ENCODE measurements at regions not wholly inside any gene's neighbourhood (a gene's known extent, or its start where the extent isn't known, plus 50 kb on each side); places are given as distances from the start of the nearest gene placed in this dataset.
"Not testable (repeated sequence)": the region's sequence is repeated elsewhere in the genome, so short reads cannot be mapped to it uniquely, and the experiment has no call there.

DNA sequence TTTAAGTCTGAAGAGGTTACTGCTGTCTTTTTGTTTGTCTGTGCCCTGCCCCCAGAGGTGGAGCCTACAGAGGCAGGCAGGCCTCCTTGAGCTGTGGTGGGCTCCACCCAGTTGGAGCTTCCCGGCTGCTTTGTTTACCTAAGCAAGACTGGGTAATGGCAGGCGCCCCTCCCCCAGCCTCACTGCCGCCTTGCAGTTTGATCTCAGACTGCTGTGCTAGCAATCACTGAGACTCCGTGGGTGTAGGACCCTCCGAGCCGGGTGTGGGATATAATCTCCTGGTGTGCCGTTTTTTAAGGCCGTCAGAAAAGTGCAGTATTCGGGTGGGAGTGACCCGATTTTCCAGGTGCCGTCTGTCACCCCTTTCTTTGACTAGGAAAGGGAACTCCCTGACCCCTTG is 499.3 kb upstream of the GRAMD2B start:
- DNase-seq (ENCODE audit: low spot score), result not testable (repeated sequence)

DNA sequence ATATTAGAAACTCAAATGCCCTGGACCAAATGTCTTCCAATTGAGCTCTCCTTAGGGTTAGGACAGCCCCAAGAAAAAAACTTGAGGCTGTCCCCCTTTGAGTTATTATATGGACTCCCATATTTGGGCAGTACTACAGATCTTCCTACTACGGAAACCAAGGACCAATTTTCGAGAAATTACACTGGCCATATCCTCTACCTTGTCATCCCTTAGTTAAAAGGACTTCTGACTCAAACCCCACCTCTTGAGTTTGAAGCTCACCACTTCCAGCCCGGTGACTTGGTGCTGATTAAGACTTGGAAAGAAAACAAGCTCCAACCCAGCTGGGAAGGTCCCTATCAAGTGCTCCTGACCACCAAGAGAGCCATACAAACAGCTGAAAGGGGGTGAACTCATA is 497.0 kb upstream of the GRAMD2B start:
- DNase-seq (ENCODE audit: low spot score), result no peak

DNA sequence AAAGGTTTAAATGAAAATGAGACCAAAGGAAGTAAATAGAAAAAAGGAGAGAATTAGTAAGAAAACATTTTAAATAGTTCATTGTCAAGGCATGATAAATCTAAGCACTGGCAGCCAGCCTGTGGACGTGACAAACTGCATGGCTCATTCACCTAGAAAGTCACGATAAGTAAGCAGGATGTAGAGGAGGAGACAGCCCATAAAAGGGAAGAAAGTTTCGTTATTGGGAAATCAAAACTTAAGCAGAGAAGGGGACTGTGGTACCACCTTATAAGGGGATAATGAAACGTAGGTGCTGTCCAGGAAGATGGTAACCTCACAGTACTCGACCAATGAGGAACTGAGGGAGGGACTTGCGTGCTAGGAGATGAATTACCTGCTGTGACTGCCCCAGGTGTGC is 494.5 kb upstream of the GRAMD2B start:
- no peak for DNase-seq (ENCODE audit: low spot score)

DNA sequence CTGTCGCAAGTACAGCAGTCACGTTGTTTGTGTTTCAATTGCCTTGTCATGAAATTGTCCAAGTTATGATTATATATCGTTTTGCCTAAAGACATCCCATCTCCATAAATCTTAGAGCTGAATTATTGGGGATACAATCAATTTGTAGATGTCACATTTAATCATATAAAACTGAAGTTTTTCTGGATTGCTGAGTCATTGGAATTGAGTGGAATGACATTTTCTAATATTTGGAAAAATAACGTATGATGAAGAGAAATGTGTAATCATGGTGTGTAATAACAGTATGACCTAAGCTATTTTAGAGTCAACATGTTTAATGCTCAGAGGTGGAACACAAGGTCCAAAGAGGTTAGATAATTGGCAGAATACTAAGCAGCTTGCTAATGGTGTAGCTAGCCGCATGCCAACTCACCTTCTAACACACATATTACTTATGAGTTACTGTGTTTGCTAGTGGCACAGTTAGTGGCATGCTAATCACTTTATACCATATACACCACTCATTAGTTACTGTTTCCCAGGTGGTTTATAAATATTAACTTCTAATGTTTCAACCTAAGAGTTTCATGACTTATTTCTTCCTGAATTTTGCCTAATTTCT is 473.1 kb upstream of the GRAMD2B start:
- DNase-seq (ENCODE audit: low spot score), result no peak

DNA sequence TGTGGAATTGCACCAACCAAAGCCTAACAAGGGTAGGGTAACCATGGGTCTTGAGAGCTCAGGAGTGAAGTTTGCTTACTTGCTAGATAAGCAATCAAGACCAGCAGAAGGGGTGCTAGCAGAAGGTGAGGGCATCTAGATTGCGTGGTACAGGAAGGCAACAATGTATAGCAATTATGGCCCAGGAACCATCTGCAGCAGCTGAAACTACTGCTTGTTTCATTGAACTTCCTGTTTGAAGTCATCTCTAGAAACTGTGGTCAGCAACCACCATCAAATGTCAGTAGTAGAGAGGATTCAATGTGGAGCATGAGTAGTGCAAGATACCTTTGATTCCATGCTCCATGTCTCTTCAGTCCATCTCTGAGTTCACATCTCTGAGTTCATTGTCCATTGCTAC is 462.1 kb upstream of the GRAMD2B start:
- no peak for DNase-seq (ENCODE audit: low spot score)

DNA sequence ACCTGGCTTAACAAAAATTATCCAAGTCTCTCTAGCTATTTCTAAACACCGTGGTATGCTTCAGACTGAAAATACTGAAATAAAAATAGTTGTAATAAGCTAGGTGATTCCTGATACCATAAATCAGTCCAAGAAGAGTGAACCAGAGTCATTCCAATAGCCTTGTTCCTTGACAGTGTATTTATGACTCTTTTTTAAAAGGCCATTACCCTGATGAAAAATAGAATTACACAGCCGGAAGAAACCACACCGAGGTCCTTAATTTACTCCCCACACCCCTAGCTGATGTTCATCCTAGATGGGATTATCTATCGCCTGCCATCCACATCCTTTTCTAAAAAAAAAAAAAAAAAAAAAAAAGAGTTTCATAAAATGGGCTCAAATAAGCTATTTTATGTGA is 457.6 kb upstream of the GRAMD2B start:
- DNase-seq (ENCODE audit: low spot score), result no peak

DNA sequence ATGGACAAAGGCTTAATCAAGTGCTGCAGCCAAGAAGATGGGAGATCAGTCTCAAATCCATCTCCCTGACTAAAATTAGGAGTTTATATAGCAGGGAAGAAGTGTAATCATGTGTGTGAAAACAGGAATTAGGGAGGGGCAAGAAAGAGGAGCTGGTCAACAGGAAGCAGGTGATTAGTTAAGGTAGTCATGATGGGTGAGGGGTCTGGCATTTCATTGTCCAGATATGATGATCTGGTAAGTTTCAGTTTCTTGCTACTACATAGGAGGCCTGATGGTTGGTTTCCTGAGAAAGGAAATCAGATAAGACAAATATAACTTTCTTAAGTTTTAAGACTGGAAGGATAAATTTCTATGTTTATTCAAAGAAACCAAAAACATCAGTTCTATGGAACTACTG is 455.6 kb upstream of the GRAMD2B start:
- no peak for DNase-seq (ENCODE audit: low spot score)

DNA sequence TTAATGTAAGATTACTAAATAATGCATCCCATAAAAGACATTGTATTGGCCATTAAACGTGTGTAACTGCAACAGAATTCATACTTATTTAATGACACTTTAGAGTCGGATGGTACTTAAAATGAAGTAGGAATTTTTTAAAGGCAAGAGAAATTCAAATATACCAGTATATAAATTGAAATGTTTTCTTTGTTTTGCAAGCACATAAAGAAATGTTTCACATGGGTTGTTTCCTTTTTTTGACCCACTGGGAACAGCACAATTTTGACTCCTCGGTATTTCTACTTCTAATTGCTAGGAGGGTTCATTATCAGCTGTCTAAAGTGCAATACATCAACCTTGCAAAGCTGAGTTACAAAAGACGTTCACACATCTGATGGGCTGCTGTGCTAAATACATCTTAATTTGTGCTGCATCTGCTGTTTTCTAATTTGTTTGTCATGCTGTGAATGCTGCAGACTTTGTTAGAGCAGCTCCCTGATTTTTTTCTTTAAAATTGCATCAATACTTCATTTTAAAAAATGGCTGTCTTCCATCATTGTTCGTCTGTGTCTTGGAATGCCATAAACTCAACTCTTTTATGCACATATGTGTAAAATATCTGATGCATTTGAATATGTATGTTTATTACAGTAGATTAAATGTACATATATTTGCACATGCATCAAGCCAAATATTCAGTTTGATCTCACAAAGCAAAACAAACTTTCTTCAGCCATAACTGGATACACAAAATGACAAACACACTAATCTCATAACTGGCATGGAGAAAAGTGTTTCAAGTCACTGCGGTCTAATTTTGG is 454.0 kb upstream of the GRAMD2B start:
- DNase-seq (ENCODE audit: low spot score), result no peak

DNA sequence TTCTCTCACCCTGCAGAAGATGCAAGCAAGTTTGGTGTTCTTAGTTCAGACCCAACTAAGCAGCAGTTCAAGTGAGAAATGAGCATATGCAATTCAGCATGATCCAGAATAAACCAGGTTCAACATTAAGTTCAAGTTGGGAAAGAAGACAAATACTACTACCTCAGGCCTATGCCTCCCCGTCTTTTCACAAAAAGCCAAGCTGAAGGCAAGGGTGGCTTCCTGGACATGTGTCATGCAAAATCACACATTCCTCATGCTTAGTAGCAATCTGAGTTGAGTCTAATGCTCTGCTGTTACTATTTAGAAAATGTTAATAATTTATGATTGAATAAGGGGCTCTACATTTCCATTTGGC is 453.4 kb upstream of the GRAMD2B start:
- DNase-seq (ENCODE audit: low spot score), result no peak

DNA sequence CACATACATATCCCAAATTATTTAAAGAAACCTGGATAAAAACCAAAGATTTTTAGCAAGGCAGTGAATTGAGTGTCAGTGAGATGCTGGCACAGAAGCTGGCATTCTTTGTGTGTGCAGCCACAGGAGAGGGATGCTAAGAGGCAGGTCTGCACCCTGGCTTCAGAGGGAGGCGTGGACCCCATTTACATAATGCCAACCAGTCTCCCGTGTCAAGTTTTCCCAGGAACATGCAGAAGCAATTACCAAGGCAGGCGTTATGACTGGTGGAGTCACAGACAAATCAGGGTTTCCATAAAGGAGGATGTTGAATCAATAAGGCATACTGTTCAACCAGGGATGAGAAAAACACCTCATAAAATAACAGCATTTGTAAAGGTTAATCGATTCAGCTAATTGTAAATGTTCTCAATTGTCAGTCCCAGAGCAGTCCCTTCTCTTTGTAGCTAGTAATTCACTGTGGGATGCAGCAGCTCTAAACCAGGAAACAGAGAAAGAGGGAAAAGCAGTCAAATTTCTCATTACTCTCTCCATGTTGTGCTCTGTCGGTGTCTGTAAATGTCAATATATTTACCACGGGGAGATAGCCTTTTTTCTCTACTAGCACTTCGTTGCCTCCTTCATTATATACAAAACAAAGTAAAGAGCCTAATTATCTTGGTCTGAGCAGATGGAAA is 452.4 kb upstream of the GRAMD2B start:
- DNase-seq (ENCODE audit: low spot score), result no peak

DNA sequence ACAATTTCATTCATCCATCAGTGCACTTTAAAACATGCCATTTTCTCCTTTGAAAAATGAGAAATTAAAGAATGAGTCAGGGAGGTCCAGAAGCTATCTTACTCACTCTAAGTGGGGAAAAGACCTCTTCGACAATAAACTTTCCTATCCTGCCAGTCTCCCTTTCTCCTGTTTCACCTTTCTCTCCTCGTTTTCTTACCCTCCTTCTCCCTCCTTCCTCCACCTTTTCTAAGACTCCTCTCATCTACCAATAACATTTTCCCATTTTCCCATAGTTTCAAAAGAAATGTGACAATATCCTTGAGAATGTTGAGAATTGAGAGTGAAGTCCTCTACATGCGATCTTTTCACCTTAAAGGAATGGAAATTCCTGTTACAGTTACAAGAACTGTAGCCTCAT is 450.5 kb upstream of the GRAMD2B start:
- DNase-seq (ENCODE audit: low spot score), result no peak

DNA sequence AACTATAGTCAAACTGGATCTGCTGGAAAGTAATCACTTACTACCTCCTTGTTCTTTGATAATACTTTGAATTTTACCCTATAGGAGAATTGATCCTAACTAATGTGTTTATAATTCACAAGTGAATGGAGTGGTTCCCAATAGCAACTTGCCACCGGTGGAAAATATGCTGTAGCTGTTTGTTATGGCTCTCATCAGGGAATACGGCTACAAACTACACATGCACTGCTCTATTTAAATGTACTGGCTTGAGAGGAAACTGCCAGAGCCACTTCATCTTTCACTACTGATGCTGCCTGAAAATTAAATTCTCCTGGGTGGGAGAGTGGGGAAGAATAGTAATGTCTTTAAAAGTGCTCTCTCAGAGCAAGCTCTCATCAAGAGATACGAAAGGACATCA is 448.5 kb upstream of the GRAMD2B start:
- DNase-seq (ENCODE audit: low spot score), result no peak

DNA sequence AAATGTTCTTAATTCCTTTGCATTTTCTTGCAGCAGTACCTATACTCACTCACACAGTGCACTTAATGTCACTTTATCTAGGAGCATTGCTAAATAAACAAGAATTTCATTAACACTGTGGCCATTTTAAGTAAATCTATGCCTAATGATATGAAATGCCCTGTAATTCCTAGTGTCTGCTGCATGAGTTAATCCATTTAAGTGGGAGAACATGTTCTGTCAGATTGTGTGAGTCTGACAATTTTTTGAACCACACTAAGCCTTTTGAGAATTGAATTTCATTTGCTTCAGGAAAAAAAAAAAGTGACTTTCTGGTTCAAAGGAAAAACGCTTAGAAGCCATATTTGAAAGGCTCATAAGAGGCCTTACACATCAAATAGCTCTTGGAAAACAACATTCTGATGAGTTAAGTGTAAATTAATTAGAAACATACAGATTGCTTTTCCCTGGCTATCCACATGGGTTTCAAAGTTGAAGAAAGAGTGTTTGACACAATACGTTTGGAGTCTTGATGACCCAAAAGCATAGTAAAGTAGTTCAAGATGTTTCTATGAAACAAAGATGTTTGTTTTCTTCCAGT is 446.7 kb upstream of the GRAMD2B start:
- no peak for DNase-seq (ENCODE audit: low spot score)

DNA sequence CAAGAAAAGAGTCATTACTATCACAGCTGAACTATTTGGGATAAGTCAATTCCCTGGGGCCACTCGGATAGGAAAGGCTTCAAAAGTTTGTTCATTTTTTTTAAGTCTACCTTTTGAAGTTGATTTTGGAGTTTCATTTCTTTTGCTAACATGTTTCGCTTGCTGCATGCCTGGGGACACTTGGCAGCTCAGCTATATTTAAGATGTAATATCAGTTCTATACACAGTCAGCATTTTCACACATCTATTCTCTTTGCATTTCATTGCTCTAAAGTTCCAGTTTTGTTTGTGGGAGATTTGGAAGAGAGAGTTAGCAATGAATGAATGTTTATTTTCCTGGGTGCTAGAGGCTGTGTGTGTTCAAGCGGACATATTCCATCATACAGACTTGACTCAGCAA is 445.2 kb upstream of the GRAMD2B start:
- no peak for DNase-seq (ENCODE audit: low spot score)

DNA sequence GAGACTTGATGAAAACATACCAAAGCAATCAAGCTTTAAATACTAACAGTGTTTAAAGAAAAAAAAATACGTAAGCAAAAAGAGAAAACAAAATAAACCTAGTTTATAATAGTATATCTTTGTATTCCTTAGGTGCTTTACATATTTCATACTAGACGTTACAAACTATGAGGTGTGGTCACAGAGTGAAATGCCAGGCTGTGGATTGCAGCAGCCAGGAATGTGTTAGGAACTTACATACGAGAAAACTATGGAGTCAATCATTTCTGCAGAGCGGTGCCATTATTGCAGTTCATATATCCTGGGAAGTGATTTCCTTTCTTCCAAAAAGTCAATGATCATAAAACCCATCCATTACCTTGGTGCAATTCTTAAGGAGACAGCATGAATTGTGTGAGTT is 443.6 kb upstream of the GRAMD2B start:
- no peak for DNase-seq (ENCODE audit: low spot score)

DNA sequence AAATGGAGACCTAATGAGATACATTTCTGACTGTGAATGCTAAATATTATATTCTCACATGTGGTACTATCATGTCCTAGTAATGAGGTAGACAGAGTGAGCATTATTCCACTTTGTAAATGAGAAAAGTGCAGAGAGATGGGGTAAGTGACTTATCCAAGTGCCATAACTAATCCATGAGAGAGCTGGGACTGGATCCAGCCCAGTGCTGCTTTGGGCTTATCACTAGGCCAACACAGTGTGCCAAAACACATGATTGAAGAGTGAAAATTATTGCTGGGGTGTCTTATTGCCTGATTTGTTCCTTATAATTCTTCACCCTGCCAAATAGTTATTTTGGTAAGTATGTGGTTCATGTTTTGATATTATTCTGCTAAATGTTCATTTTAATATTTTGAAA is 442.2 kb upstream of the GRAMD2B start:
- DNase-seq (ENCODE audit: low spot score), result no peak

DNA sequence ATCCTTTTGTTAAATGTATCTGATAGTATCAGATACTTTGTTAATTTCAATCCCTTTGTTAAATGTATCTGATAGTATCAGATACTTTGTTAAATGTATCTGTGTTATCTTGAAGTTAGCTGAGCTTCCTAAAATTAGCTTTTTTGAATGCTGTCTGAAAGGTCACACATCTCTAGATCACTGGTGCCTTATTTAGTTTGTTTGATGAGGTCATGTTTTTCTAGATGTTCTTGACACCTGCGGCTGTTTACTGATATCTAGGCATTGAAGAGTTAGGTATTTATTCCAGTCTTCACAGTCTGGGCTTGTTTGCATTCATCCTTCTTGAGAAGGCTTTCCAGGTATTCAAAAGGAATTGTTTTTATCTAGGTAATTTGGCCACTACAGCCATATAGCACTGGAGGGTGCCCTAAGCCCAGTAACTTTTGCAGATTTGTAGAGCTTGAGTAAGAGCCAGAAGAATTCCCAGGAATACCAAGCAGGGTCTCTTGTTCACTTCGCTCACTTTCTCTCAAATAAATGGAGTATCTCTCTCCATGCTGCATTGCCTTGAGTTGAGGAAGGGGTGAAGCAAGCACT is 435.4 kb upstream of the GRAMD2B start:
- no peak for DNase-seq (ENCODE audit: low spot score)

DNA sequence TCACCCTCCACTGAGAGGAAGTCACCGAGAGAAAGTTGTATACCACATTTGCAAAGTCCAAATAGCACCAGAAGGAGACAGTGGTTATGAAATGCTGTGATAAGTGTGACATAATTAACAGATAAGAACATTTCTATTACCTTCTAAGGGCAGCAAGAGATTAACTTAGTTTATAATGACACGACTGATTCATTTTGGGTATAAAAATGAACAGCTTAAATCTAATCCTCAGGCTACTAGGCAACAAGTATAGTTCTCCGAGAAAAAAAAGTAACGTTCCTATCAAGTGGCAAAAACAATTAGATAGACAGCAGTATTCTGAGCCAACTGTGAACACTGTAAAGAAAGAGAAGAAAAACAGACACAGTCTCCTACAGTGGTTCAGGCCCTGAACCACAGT is 431.2 kb upstream of the GRAMD2B start:
- no peak for DNase-seq (ENCODE audit: low spot score)

DNA sequence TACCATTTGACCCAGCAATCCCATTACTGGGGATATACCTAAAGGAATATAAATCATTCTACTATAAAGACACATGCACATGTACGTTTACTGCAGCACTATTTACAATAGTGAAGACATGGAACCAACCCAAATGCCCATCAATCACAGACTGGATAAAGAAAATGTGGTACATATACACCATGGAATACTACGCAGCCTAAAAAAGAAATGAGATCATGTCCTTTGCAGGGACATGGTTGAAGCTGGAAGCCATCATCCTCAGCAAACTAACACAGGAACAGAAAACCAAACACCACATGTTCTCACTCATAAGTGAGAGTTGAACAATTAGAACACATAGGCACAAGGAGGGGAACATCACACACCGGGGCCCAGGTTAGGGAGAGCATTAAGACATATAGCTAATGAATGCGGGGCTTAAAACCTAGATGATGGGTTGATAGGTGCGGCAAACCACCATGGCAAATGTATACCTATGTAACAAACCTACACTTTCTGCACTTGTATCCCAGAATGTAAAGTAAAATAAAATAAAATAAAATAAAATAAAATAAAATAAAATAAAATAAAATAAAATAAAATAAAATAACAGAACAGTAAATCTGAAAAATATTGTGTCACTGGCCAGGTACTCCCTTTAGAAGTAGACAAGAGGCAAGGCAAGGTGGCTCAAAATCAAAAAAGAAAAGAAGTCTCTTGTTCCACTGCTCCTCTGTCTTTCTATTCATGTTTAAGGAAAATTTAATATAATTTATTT is 423.8 kb upstream of the GRAMD2B start:
- DNase-seq (ENCODE audit: low spot score), result not testable (repeated sequence)

DNA sequence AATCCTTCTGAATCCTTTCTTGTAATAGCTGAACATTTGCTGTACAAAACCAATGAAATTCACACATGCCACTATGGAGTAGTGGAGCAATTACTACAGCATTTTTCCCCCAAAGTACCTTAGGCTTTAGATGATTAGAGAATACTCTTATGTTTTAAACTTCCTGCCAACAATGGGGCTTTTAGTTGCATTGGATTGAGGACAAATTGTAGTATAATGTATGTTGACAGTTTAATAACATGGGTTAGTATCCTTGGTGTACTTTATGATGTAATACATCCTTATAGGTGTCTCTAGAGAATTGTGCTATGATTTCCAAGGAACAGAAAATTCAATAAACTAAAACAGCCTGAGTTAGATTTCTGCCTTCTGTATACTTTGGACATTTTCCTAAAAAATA is 422.7 kb upstream of the GRAMD2B start:
- no peak for DNase-seq (ENCODE audit: low spot score)

DNA sequence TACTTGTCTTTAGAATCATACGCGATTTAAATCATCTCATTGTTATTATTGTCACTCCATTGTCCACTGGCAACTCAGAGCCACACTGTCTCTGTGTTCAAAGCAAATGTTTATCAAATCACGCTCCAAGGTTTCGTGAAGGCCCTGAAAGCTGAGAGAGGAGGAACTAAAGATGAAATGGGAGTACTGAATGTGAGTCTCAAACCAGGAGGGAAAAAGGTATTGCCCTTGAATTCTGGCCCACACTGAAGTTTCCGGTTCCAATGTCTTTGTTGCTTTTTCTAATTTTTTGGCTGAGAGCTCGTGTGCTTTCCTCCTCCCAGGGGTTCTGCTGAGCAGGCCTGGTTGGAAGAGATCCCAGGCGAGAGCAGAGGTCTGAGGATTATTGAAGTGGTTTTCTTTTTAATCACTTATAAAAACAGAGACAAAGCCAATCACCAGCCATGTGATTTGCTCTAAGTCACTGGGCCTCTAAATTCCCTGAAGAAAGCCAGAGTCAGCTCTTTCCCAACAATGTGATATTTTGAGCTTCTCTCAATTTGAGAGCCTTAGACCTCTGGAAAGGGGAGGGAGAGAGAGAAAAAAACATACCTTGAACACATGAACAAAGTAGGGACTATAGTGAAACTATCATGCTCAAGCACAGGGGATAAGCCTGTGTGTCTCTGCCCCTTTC is 420.8 kb upstream of the GRAMD2B start:
- peak; percentile 68 for DNase-seq (ENCODE audit: low spot score)
